GM12865 (cell line): ENCODE measurements at regions not wholly inside any gene's neighbourhood (a gene's known extent, or its start where the extent isn't known, plus 50 kb on each side); places are given as distances from the start of the nearest gene placed in this dataset.
A peak's percentile ranks its signal among the peaks of the same experiment; 100 is the strongest.
"Not testable (repeated sequence)": the region's sequence is repeated elsewhere in the genome, so short reads cannot be mapped to it uniquely, and the experiment has no call there.

Source experiments
- DNase-seq: peaks from one replicate; pipeline ENCODE4 v3.0.0; 2010; ENCODE audit warnings: low read depth
- H3K4me3 ChIP-seq: 2 replicates; pipeline ENCODE4 v1.5.1; 2011; ENCODE audit warnings: mild to moderate bottlenecking, low read depth, low read length, control low read depth
- TF ChIP-seq, protein P1 (sequence below): IDR thresholded peaks from 2 replicates; pipeline ENCODE4 v1.5.1; 2011; ENCODE audit warnings: low read length, control low read depth, low read depth, inconsistent platforms; ENCODE audit not compliant: insufficient read depth; ENCODE audit errors: missing control alignments

DNA sequence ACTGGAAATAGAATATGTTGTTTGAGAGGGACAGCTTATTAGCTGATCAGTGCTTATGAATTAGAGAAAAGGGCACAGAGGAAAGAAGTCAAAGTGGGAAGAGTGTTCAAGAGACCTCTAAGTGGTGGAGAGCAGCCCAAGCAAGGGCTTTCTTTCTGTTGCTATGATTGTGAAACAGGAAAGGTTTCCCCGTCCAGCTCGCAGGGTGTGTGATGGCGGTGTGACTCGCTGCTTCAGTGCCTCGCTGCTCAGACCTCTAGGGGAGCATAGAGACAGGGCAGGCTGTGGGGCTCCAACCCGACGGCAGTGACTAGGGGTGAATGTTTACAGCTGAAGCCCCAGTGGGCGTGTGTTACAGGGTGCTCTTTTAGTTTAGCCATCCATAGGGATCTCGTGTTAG is 166.5 kb upstream of the COPS8 start:
- no peak overlapping the region for H3K4me3 ChIP-seq
- TF ChIP-seq, protein P1, sequence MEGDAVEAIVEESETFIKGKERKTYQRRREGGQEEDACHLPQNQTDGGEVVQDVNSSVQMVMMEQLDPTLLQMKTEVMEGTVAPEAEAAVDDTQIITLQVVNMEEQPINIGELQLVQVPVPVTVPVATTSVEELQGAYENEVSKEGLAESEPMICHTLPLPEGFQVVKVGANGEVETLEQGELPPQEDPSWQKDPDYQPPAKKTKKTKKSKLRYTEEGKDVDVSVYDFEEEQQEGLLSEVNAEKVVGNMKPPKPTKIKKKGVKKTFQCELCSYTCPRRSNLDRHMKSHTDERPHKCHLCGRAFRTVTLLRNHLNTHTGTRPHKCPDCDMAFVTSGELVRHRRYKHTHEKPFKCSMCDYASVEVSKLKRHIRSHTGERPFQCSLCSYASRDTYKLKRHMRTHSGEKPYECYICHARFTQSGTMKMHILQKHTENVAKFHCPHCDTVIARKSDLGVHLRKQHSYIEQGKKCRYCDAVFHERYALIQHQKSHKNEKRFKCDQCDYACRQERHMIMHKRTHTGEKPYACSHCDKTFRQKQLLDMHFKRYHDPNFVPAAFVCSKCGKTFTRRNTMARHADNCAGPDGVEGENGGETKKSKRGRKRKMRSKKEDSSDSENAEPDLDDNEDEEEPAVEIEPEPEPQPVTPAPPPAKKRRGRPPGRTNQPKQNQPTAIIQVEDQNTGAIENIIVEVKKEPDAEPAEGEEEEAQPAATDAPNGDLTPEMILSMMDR = no peak
- no peak for DNase-seq

DNA sequence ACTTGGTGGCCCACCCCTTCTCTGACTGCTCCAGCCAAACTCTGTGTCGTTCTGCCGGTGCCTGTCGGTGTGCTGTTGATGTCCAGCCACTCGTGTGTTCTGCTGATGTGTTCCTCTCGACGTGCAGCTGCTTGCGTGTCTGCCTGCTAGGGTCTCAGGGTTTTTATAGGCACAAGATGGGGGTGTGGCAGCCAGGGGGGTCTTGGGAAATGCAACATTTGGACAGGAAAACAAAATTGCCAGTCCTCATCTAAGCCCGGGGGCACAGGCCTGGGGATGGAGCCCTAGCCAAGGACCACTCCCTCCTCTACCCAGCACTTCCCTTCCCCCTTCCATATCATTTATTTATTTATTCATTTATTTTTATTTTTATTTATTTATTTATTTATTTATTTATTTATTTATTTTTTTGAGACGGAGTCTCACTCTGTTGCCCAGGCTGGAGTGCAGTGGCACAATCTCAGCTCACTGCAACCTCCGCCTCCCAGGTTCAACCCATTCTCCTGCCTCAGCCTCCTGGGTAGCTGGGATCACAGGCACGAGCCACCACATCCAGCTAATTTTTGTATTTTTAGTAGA is 165.8 kb upstream of the COPS8 start:
- H3K4me3 ChIP-seq, DNase-seq: not testable (repeated sequence)

DNA sequence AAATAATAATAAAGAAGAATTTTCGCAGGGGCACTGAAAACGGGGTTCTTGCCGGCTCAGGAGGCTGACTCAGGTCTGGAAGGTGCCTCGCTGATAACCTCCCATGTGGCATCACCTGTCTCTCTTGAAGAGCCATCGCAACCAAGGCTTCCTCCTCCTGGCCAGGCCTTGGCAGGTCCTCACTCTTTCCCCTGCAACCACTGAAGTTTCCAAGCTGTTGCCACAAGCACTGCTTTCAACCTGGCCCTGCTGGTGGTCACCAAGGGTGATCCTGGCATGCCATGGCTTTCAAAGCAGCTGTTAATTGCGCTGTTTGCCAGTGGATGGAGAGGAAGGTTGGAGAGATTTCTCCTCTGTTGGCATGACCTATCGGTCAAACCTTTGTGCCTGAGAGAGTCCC is 163.6 kb upstream of the COPS8 start:
- TF ChIP-seq, protein P1 = no peak

DNA sequence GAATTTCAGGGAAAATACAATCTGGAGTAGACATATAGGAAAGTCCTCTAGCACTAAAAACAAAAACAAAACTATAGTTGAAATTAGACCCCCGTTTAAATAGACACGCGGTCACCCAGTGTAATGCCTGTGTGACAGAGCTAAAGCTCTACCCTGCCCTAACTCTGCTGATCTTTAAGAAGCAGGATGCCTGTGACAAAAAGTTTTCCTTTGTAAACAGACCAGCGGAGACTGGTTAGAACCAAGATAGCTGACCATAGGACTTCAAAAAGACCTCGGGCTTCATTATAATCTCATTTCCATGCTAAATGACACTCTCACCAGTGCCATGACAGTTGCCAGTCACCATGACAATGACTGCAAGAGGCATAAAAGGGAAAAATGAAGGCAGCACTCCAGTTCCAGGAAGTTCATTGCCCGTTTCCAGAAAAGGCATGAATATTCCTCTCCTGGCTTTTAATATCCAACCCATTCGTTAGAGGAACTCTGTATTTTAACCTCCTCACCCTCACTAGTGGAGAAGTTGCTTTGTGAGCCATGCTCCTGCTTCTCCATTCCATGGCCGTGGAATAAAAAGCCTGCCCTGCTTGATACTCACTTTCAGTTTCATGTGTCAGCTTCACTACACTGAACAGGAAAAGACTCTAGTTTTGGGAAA is 157.2 kb upstream of the COPS8 start:
- TF ChIP-seq, protein P1 = no peak
- no peak for DNase-seq
- H3K4me3 ChIP-seq = peak overlapping the region; percentile 28; the same call in 1 of the 2 replicates

More for the DNA sequence above, 163.6 kb upstream of the COPS8 start:
- H3K4me3 ChIP-seq = no peak overlapping the region
- no peak for DNase-seq

DNA sequence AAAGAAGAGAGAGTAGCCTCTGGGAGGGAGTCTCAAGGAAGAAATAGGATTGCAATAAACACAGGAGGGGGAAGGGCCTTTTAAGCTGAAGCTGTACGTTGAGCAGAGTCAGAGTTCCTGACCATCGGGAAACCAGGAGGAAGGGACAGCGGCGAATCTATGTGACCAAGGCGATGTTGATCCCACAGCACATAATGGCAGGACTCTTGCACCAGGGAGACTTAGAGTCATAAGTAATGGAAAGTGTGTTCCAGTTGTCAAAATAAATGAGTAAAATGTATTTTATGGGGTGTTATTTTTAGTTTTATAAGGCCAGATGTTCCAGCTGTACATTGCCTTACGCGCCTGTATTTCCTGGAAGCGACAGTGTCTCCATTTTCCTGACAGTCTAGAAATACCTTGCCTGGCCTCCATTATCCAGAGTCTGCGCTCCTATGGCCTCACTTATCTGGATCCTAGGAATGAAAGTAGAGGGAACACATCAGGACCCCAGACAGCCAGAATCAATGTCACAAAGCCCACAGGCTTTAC is 152.8 kb upstream of the COPS8 start:
- H3K4me3 ChIP-seq = no peak overlapping the region
- TF ChIP-seq, protein P1 = no peak
- no peak for DNase-seq

DNA sequence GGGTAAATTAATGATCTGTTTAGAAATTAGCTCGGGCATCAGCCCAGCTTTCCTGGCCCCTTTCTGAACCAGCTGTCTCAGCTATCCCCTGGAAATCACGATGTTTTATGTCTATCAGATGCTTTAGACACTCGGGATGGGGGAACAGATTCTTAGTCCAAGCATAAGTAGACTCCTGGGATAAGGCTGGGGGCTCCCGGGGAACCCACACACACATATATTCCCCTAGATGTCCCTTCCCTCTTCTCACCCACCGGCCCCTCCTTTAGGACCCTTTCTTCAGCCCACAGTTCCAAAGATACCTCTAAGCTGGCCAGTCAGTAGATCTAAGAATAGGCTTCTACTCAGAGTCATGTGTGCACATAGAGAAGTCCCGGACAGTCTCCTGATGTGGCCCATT is 151.5 kb upstream of the COPS8 start:
- DNase-seq = no peak
- TF ChIP-seq, protein P1 = no peak
- H3K4me3 ChIP-seq = no peak overlapping the region

DNA sequence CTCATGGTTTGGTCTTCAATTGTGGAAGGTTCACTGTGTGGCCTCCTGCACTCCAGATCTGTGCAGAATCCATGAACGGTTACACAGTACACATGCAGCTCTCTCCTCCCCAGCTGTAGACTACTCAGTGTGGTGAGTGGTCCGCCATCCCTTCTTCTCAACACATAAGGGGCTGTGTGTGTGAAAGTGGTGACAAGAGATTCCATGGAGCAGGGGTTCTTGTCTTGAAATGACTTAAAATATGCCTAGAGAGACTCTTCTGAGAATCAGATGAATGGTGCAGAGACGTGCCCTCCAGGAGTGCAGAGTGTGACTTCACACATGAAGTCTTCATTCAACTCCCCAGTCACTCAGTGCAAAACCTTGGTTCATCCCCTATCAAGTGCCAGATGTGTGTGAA is 151.0 kb upstream of the COPS8 start:
- TF ChIP-seq, protein P1 = no peak
- no peak overlapping the region for H3K4me3 ChIP-seq
- DNase-seq = no peak
